ENCODE measurements at regions not wholly inside any gene's neighbourhood (a gene's known extent, or its start where the extent isn't known, plus 50 kb on each side); places are given as distances from the start of the nearest gene placed in this dataset.

GRCh38 chr21:14833241-14833640 is 231.6 kb downstream of the NRIP1 start:
- no peaks in the 10 kb centered on the region for H3K4me1 ChIP-seq
- 79 to 90% methylated on average over 4 of the region's 4 CpGs for WGBS, 2 donors
- TF ChIP-seq POLR2A (IDR thresholded peaks at IDR 0.05) (no peak), CTCF (IDR thresholded peaks at IDR 0.05) (no peak), POLR2AphosphoS5 (IDR thresholded peaks at IDR 0.05) (no peak), EP300 (IDR thresholded peaks at IDR 0.05) (no peak)
- H3K4me3 ChIP-seq, result no peak overlapping the region
- no peaks in the 10 kb centered on the region for H3K36me3 ChIP-seq
- DNase-seq, result no peak
- H3K27ac ChIP-seq, result no peak overlapping the region
- no peaks in the 10 kb centered on the region for H3K9me3 ChIP-seq
- no peaks in the 10 kb centered on the region for H3K27me3 ChIP-seq
- no peak for ATAC-seq (ENCODE audit: low FRiP score in 2 of 2)

GRCh38 chr21:14830307-14830706 is 234.5 kb downstream of the NRIP1 start:
- no peaks in the 10 kb centered on the region for H3K9me3 ChIP-seq
- no peaks in the 10 kb centered on the region for H3K4me1 ChIP-seq
- no peak for TF ChIP-seq EP300 (IDR thresholded peaks at IDR 0.05)
- no peak for TF ChIP-seq POLR2A (IDR thresholded peaks at IDR 0.05)
- no peak for TF ChIP-seq POLR2AphosphoS5 (IDR thresholded peaks at IDR 0.05)
- TF ChIP-seq CTCF (IDR thresholded peaks at IDR 0.05), result no peak
- no peak overlapping the region for H3K4me3 ChIP-seq
- ATAC-seq (ENCODE audit: low FRiP score in 2 of 2) (no peak), DNase-seq (no peak)
- H3K27ac ChIP-seq, result no peak overlapping the region
- no peaks in the 10 kb centered on the region for H3K27me3 ChIP-seq
- WGBS, 2 donors, result 80 to 89% methylated on average over 3 of the region's 3 CpGs
- H3K36me3 ChIP-seq, result no peaks in the 10 kb centered on the region

- WGBS, 2 donors, result 75 to 90% methylated on average over 3 of the region's 3 CpGs
- no peaks in the 10 kb centered on the region for H3K9me3 ChIP-seq
- ATAC-seq (ENCODE audit: low FRiP score in 2 of 2), result no peak
- H3K27me3 ChIP-seq, result no peaks in the 10 kb centered on the region
- H3K36me3 ChIP-seq, result no peaks in the 10 kb centered on the region
- no peak for DNase-seq
- H3K4me3 ChIP-seq, result no peak overlapping the region
- H3K4me1 ChIP-seq, result no peaks in the 10 kb centered on the region
- no peak for TF ChIP-seq POLR2A (IDR thresholded peaks at IDR 0.05)
- TF ChIP-seq POLR2AphosphoS5 (IDR thresholded peaks at IDR 0.05), result no peak
- no peak for TF ChIP-seq CTCF (IDR thresholded peaks at IDR 0.05)
- TF ChIP-seq EP300 (IDR thresholded peaks at IDR 0.05), result no peak
- H3K27ac ChIP-seq, result no peak overlapping the region
Observed at GRCh38 chr21:14829685-14830084, 235.1 kb downstream of the NRIP1 start.

- H3K4me3 ChIP-seq, result no peak overlapping the region
- no peaks in the 10 kb centered on the region for H3K4me1 ChIP-seq
- WGBS, 2 donors, result 80 to 82% methylated on average over 3 of the region's 3 CpGs
- ATAC-seq (ENCODE audit: low FRiP score in 2 of 2) (no peak), DNase-seq (no peak)
- no peaks in the 10 kb centered on the region for H3K36me3 ChIP-seq
- H3K27ac ChIP-seq, result no peak overlapping the region
- TF ChIP-seq POLR2A (IDR thresholded peaks at IDR 0.05), result no peak
- TF ChIP-seq CTCF (IDR thresholded peaks at IDR 0.05), result no peak
- TF ChIP-seq EP300 (IDR thresholded peaks at IDR 0.05), result no peak
- no peak for TF ChIP-seq POLR2AphosphoS5 (IDR thresholded peaks at IDR 0.05)
- H3K27me3 ChIP-seq, result no peaks in the 10 kb centered on the region
- H3K9me3 ChIP-seq, result no peaks in the 10 kb centered on the region
Observed at GRCh38 chr21:14827468-14827867, 237.3 kb downstream of the NRIP1 start.

- ATAC-seq (ENCODE audit: low FRiP score in 2 of 2) (no peak), DNase-seq (no peak)
- H3K36me3 ChIP-seq, result no peaks in the 10 kb centered on the region
- H3K27me3 ChIP-seq, result no peaks in the 10 kb centered on the region
- no peaks in the 10 kb centered on the region for H3K9me3 ChIP-seq
- 85 to 93% methylated on average over 6 of the region's 6 CpGs for WGBS, 2 donors
- TF ChIP-seq POLR2AphosphoS5 (IDR thresholded peaks at IDR 0.05), result no peak
- TF ChIP-seq CTCF (IDR thresholded peaks at IDR 0.05), result no peak
- no peak for TF ChIP-seq EP300 (IDR thresholded peaks at IDR 0.05)
- no peak for TF ChIP-seq POLR2A (IDR thresholded peaks at IDR 0.05)
- H3K27ac ChIP-seq, result no peak overlapping the region
- H3K4me3 ChIP-seq, result no peak overlapping the region
- no peaks in the 10 kb centered on the region for H3K4me1 ChIP-seq
Observed at GRCh38 chr21:14826630-14827029, 238.2 kb downstream of the NRIP1 start.
